Adrenal gland (tissue), 5 donors: ENCODE measurements at regions not wholly inside any gene's neighbourhood (a gene's known extent, or its start where the extent isn't known, plus 50 kb on each side); places are given as distances from the start of the nearest gene placed in this dataset.

Source experiments
- POLR2A ChIP-seq, 2 donors: fragments of 450-650 bp; IDR thresholded peaks; one replicate each; pipeline ENCODE4 v1.6.1; 2017; ENCODE audit warnings: antibody characterized with exemption in 2 of 2, mild to moderate bottlenecking in 2 of 2, moderate library complexity in 1 of 2
- TF ChIP-seq, protein P1 (sequence below), 6 experiments: fragments of 450-650 bp in 4 of 6; fragments of 200-600 bp in 2 of 6; sonication (generic) in 1 of 6; IDR thresholded peaks; 1 replicate in 5 of 6; 2 replicates in 1 of 6; pipeline versions ENCODE4 v1.5.1 to v1.8.0; 2016 to 2021; ENCODE audit warnings: antibody characterized with exemption in 6 of 6, mild to moderate bottlenecking in 2 of 6, moderate library complexity in 1 of 6
- donor health status: DM: no; HTN: no; CAD: no.

DNA sequence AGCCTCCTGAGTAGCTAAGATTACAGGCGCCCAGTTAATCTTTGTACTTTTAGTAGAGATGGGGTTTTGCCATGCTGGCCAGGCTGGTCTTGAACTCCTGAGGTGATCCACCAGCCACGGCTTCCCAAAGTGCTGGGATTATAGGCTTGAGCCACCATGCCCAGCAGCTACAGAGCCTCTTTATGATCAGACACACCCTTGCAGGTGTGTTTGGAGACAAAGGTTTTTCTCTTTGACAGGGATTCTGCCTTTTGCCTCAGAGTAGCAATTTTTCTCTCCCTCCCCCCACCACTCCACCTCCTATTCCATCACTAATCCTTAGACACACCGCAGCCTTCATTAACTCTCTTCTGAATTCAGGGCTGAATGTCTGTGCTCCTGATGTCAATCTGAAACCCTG is 152.2 kb upstream of the NFIA start:
- no peak for TF ChIP-seq POLR2A (IDR thresholded peaks at IDR 0.05)
- TF ChIP-seq, protein P1, sequence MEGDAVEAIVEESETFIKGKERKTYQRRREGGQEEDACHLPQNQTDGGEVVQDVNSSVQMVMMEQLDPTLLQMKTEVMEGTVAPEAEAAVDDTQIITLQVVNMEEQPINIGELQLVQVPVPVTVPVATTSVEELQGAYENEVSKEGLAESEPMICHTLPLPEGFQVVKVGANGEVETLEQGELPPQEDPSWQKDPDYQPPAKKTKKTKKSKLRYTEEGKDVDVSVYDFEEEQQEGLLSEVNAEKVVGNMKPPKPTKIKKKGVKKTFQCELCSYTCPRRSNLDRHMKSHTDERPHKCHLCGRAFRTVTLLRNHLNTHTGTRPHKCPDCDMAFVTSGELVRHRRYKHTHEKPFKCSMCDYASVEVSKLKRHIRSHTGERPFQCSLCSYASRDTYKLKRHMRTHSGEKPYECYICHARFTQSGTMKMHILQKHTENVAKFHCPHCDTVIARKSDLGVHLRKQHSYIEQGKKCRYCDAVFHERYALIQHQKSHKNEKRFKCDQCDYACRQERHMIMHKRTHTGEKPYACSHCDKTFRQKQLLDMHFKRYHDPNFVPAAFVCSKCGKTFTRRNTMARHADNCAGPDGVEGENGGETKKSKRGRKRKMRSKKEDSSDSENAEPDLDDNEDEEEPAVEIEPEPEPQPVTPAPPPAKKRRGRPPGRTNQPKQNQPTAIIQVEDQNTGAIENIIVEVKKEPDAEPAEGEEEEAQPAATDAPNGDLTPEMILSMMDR (IDR thresholded peaks at IDR 0.05), result no peak
